MM.1S (cell line): ENCODE measurements at regions not wholly inside any gene's neighbourhood (a gene's known extent, or its start where the extent isn't known, plus 50 kb on each side); places are given as distances from the start of the nearest gene placed in this dataset.

Experiments
- DNase-seq: peaks from one replicate; pipeline ENCODE4 v3.0.0-alpha.2; 2015
- H2AFZ ChIP-seq: fragments of 300-600 bp; sonication (generic); 2 replicates; pipeline ENCODE4 v1.6.0; 2016; ENCODE audit warnings: antibody characterized with exemption, low read length
- H3F3A ChIP-seq: fragments of 300-600 bp; sonication (generic); 2 replicates; pipeline ENCODE4 v1.6.1; 2016; ENCODE audit warnings: mild to moderate bottlenecking, antibody characterized with exemption, low read length, moderate library complexity, mixed read lengths; ENCODE audit not compliant: insufficient read depth
- H3K27ac ChIP-seq: fragments of 300-600 bp; sonication (generic); 2 replicates; pipeline ENCODE4 v1.5.1; 2016; ENCODE audit warnings: mild to moderate bottlenecking, low read length
- H3K27me3 ChIP-seq: fragments of 300-600 bp; sonication (generic); replicated peaks from 2 replicates; pipeline ENCODE4 v1.6.0; 2016; ENCODE audit warnings: low read length; ENCODE audit not compliant: insufficient read depth
- H3K36me3 ChIP-seq: fragments of 300-600 bp; sonication (generic); replicated peaks from 2 replicates; pipeline ENCODE4 v1.6.1; 2016; ENCODE audit warnings: mild to moderate bottlenecking, low read length, mixed read lengths; ENCODE audit not compliant: insufficient read depth
- H3K4me1 ChIP-seq: fragments of 300-600 bp; sonication (generic); 2 replicates; pipeline ENCODE4 v1.6.1; 2016; ENCODE audit warnings: low read length, mixed read lengths
- H3K4me2 ChIP-seq: fragments of 300-600 bp; sonication (generic); 2 replicates; pipeline ENCODE4 v1.6.0; 2016; ENCODE audit warnings: low read depth, low read length
- H3K4me3 ChIP-seq: fragments of 300-600 bp; sonication (generic); 2 replicates; pipeline ENCODE4 v1.5.1; 2016; ENCODE audit warnings: low read length, mixed read lengths
- H3K79me2 ChIP-seq: fragments of 300-600 bp; sonication (generic); 2 replicates; pipeline ENCODE4 v1.6.1; 2016; ENCODE audit warnings: mixed run types, low read length, mixed read lengths
- H3K9ac ChIP-seq: fragments of 300-600 bp; sonication (generic); 2 replicates; pipeline ENCODE4 v1.6.1; 2016; ENCODE audit warnings: low read length, mixed read lengths
- H3K9me2 ChIP-seq: fragments of 300-600 bp; sonication (generic); replicated peaks from 2 replicates; pipeline ENCODE4 v1.6.1; 2016; ENCODE audit warnings: mild to moderate bottlenecking, low read length, mixed read lengths; ENCODE audit not compliant: insufficient read depth
- H3K9me3 ChIP-seq: fragments of 300-600 bp; sonication (generic); replicated peaks from 2 replicates; pipeline ENCODE4 v1.6.1; 2016; ENCODE audit warnings: mild to moderate bottlenecking, low read length, mixed read lengths; ENCODE audit not compliant: insufficient read depth
- H4K20me1 ChIP-seq: fragments of 300-600 bp; sonication (generic); 2 replicates; pipeline ENCODE4 v1.6.1; 2016; ENCODE audit warnings: mild to moderate bottlenecking, low read length, moderate library complexity, mixed read lengths; ENCODE audit not compliant: insufficient read depth
- CTCF ChIP-seq: fragments of 300-600 bp; sonication (generic); IDR thresholded peaks from 2 replicates; pipeline ENCODE4 v1.5.1; 2016; ENCODE audit warnings: antibody characterized with exemption, low read length, mixed read lengths
- EZH2 ChIP-seq: fragments of 300-600 bp; sonication (generic); optimal IDR thresholded peaks from 2 replicates; pipeline ENCODE3; 2017; ENCODE audit warnings: low read depth, mild to moderate bottlenecking, antibody characterized with exemption, low read length, mixed read lengths
- EZH2phosphoT487 ChIP-seq: fragments of 300-600 bp; sonication (generic); IDR thresholded peaks from 2 replicates; pipeline ENCODE4 v1.6.1; 2018; ENCODE audit warnings: antibody characterized with exemption, low read length

GRCh38 chr11:25298450-25298849 lies 801.6 kb downstream of the LUZP2 start:
- Histone ChIP-seq H3K4me1 (no peaks in the 10 kb centered on the region), H3K79me2 (no peaks in the 10 kb centered on the region), H3K4me2 (no peak overlapping the region), H3K9me3 (no peaks in the 10 kb centered on the region), H3K27ac (no peak overlapping the region), H3K9ac (no peak overlapping the region), H3F3A (no peaks in the 10 kb centered on the region), H4K20me1 (no peaks in the 10 kb centered on the region), H2AFZ (no peak overlapping the region), H3K4me3 (no peak overlapping the region), H3K9me2 (no peaks in the 10 kb centered on the region), H3K27me3 (no peaks in the 10 kb centered on the region), H3K36me3 (no peaks in the 10 kb centered on the region)
- no peak for DNase-seq
- TF ChIP-seq EZH2 (no peak), EZH2phosphoT487 (no peak), CTCF (no peak)

- Histone ChIP-seq H3K27me3 (no peaks in the 10 kb centered on the region), H3K4me3 (no peak overlapping the region), H3K36me3 (no peaks in the 10 kb centered on the region), H3F3A (no peaks in the 10 kb centered on the region), H3K9ac (no peak overlapping the region), H4K20me1 (no peaks in the 10 kb centered on the region), H3K9me3 (no peaks in the 10 kb centered on the region), H3K79me2 (no peaks in the 10 kb centered on the region), H3K4me2 (no peak overlapping the region), H3K27ac (no peak overlapping the region), H3K9me2 (no peaks in the 10 kb centered on the region), H3K4me1 (no peaks in the 10 kb centered on the region), H2AFZ (no peak overlapping the region)
- no peak for TF ChIP-seq EZH2
- no peak for TF ChIP-seq EZH2phosphoT487
- no peak for TF ChIP-seq CTCF
- DNase-seq: no peak
Measured at GRCh38 chr11:25309818-25310217, 813.0 kb downstream of the LUZP2 start.

GRCh38 chr11:25317216-25317615 lies 820.4 kb downstream of the LUZP2 start:
- no peak overlapping the region for H3K4me2 ChIP-seq
- no peak for TF ChIP-seq EZH2phosphoT487
- no peak for DNase-seq

GRCh38 chr11:25319127-25319526 lies 822.3 kb downstream of the LUZP2 start:
- H3K9me3 ChIP-seq: no peaks in the 10 kb centered on the region; the same call in 1 of the 2 replicates
- H4K20me1 ChIP-seq: no peaks in the 10 kb centered on the region
- H3K4me1 ChIP-seq: no peaks in the 10 kb centered on the region
- no peak for DNase-seq
- H3F3A ChIP-seq: no peaks in the 10 kb centered on the region
- TF ChIP-seq EZH2phosphoT487 (no peak), CTCF (no peak)
- no peak overlapping the region for H3K4me2 ChIP-seq
- H3K79me2 ChIP-seq: no peaks in the 10 kb centered on the region
- no peak overlapping the region for H3K4me3 ChIP-seq
- H2AFZ ChIP-seq: no peak overlapping the region
- no peak overlapping the region for H3K27ac ChIP-seq
- H3K27me3 ChIP-seq: no peaks in the 10 kb centered on the region
- H3K36me3 ChIP-seq: no peaks in the 10 kb centered on the region
- H3K9ac ChIP-seq: no peak overlapping the region
- H3K9me2 ChIP-seq: no peaks in the 10 kb centered on the region

More at GRCh38 chr11:25317216-25317615, 820.4 kb downstream of the LUZP2 start:
- Histone ChIP-seq H3K79me2 (no peaks in the 10 kb centered on the region), H3K4me3 (no peak overlapping the region), H3K27ac (no peak overlapping the region), H3K9me3 (no peaks in the 10 kb centered on the region; the same call in 1 of the 2 replicates), H3K9ac (no peak overlapping the region), H2AFZ (no peak overlapping the region), H3F3A (no peaks in the 10 kb centered on the region), H4K20me1 (no peaks in the 10 kb centered on the region), H3K27me3 (no peaks in the 10 kb centered on the region), H3K36me3 (no peaks in the 10 kb centered on the region), H3K4me1 (no peaks in the 10 kb centered on the region), H3K9me2 (no peaks in the 10 kb centered on the region)
